ENCODE measurements at regions not wholly inside any gene's neighbourhood (a gene's known extent, or its start where the extent isn't known, plus 50 kb on each side); places are given as distances from the start of the nearest gene placed in this dataset.

DNA sequence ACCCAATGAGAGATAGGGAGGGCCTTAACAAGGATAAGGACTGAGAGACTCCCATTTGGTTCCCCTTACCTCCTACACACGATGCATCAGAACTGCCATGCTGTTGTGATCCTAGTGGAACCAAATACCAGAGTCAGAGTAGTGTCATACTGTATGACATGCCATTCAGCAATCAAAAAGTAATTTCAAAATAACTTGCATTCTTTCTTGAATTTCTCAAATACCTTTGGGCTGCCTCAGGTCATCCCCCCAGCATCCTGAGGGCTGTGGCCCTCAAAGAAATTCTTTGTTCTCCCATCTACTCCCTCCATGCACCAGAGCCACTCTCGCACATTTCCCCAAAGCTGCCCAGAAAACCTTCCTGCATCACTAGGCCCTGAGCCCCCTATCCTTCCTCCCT, 68.9 kb upstream of the PPP2R3A start:
- TF ChIP-seq TAF1 (IDR thresholded peaks at IDR 0.05; ENCODE audit: low read depth): no peak
- TF ChIP-seq, protein P1, sequence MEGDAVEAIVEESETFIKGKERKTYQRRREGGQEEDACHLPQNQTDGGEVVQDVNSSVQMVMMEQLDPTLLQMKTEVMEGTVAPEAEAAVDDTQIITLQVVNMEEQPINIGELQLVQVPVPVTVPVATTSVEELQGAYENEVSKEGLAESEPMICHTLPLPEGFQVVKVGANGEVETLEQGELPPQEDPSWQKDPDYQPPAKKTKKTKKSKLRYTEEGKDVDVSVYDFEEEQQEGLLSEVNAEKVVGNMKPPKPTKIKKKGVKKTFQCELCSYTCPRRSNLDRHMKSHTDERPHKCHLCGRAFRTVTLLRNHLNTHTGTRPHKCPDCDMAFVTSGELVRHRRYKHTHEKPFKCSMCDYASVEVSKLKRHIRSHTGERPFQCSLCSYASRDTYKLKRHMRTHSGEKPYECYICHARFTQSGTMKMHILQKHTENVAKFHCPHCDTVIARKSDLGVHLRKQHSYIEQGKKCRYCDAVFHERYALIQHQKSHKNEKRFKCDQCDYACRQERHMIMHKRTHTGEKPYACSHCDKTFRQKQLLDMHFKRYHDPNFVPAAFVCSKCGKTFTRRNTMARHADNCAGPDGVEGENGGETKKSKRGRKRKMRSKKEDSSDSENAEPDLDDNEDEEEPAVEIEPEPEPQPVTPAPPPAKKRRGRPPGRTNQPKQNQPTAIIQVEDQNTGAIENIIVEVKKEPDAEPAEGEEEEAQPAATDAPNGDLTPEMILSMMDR (IDR thresholded peaks at IDR 0.05; ENCODE audit: poor library complexity, severe bottlenecking): no peak
- TF ChIP-seq, protein P2, sequence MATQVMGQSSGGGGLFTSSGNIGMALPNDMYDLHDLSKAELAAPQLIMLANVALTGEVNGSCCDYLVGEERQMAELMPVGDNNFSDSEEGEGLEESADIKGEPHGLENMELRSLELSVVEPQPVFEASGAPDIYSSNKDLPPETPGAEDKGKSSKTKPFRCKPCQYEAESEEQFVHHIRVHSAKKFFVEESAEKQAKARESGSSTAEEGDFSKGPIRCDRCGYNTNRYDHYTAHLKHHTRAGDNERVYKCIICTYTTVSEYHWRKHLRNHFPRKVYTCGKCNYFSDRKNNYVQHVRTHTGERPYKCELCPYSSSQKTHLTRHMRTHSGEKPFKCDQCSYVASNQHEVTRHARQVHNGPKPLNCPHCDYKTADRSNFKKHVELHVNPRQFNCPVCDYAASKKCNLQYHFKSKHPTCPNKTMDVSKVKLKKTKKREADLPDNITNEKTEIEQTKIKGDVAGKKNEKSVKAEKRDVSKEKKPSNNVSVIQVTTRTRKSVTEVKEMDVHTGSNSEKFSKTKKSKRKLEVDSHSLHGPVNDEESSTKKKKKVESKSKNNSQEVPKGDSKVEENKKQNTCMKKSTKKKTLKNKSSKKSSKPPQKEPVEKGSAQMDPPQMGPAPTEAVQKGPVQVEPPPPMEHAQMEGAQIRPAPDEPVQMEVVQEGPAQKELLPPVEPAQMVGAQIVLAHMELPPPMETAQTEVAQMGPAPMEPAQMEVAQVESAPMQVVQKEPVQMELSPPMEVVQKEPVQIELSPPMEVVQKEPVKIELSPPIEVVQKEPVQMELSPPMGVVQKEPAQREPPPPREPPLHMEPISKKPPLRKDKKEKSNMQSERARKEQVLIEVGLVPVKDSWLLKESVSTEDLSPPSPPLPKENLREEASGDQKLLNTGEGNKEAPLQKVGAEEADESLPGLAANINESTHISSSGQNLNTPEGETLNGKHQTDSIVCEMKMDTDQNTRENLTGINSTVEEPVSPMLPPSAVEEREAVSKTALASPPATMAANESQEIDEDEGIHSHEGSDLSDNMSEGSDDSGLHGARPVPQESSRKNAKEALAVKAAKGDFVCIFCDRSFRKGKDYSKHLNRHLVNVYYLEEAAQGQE (IDR thresholded peaks at IDR 0.05; ENCODE audit: borderline replicate concordance): no peak

All from neural cell (in vitro differentiated cells).